RWPE2 (cell line): ENCODE measurements at regions not wholly inside any gene's neighbourhood (a gene's known extent, or its start where the extent isn't known, plus 50 kb on each side); places are given as distances from the start of the nearest gene placed in this dataset.

Source experiments
- ATAC-seq: fragments of 200-7000 bp; cut with Tn5 transposase; 3 replicates; pipeline ENCODE4 v1.9.1; 2021; ENCODE audit warnings: low read depth
- DNase-seq: peaks from one replicate; pipeline ENCODE4 v3.0.0-alpha.2; 2020; ENCODE audit warnings: low spot score
- H3K27ac ChIP-seq: fragments of 450-650 bp; 2 replicates; pipeline ENCODE4 v1.5.1; 2017; ENCODE audit warnings: mild to moderate bottlenecking; ENCODE audit not compliant: poor library complexity, severe bottlenecking
- H3K27me3 ChIP-seq: fragments of 250-450 bp; sonication (Bioruptor Pico); 2 replicates; pipeline ENCODE4 v1.5.1; 2021; ENCODE audit warnings: mild to moderate bottlenecking, moderate library complexity; ENCODE audit not compliant: insufficient read depth, poor library complexity, severe bottlenecking
- H3K36me3 ChIP-seq: fragments of 250-450 bp; sonication (Bioruptor Pico); 2 replicates; pipeline ENCODE4 v1.5.1; 2020; ENCODE audit warnings: low read depth, mild to moderate bottlenecking, moderate library complexity
- H3K4me1 ChIP-seq: fragments of 250-450 bp; sonication (Bioruptor Pico); 2 replicates; pipeline ENCODE4 v1.5.1; 2021; ENCODE audit warnings: mild to moderate bottlenecking, moderate library complexity; ENCODE audit not compliant: insufficient read depth, poor library complexity, severe bottlenecking
- H3K4me3 ChIP-seq: fragments of 250-450 bp; sonication (Bioruptor Pico); 2 replicates; pipeline ENCODE4 v1.5.1; 2021; ENCODE audit warnings: mild to moderate bottlenecking, moderate library complexity; ENCODE audit not compliant: severe bottlenecking
- H3K9me3 ChIP-seq: fragments of 250-450 bp; sonication (Bioruptor Pico); 2 replicates; pipeline ENCODE4 v1.5.1; 2021; ENCODE audit warnings: mild to moderate bottlenecking, moderate library complexity; ENCODE audit not compliant: severe bottlenecking
- CTCF ChIP-seq: fragments of 450-650 bp; IDR thresholded peaks from one replicate; pipeline ENCODE4 v1.5.1; 2017; ENCODE audit warnings: mild to moderate bottlenecking, moderate library complexity; ENCODE audit not compliant: poor library complexity, severe bottlenecking

- no peaks in the 10 kb centered on the region for H3K4me1 ChIP-seq
- no peak for TF ChIP-seq CTCF
- no peaks in the 10 kb centered on the region for H3K36me3 ChIP-seq
- DNase-seq, result no peak
- no peak overlapping the region for H3K27ac ChIP-seq
- H3K4me3 ChIP-seq, result no peak overlapping the region
- no peaks in the 10 kb centered on the region for H3K27me3 ChIP-seq
- no peaks in the 10 kb centered on the region for H3K9me3 ChIP-seq
- no peak for ATAC-seq
These were observed 330.4 kb upstream of the NBEA start for GRCh38 chr13:34611671-34612070.

- ATAC-seq, result no peak
- Histone ChIP-seq H3K36me3 (no peaks in the 10 kb centered on the region), H3K27me3 (no peaks in the 10 kb centered on the region), H3K27ac (no peak overlapping the region), H3K9me3 (no peaks in the 10 kb centered on the region), H3K4me1 (no peaks in the 10 kb centered on the region), H3K4me3 (no peak overlapping the region)
- TF ChIP-seq CTCF, result no peak
- DNase-seq, result no peak
These were observed 324.5 kb upstream of the NBEA start for GRCh38 chr13:34617473-34618083.

GRCh38 chr13:34618654-34619053 lies 323.4 kb upstream of the NBEA start:
- ATAC-seq (no peak), DNase-seq (no peak)
- H3K27me3 ChIP-seq, result no peaks in the 10 kb centered on the region
- no peak overlapping the region for H3K27ac ChIP-seq
- no peak for TF ChIP-seq CTCF
- no peaks in the 10 kb centered on the region for H3K9me3 ChIP-seq
- no peak overlapping the region for H3K4me3 ChIP-seq
- no peaks in the 10 kb centered on the region for H3K36me3 ChIP-seq
- H3K4me1 ChIP-seq, result no peaks in the 10 kb centered on the region

- Histone ChIP-seq H3K27ac (no peak overlapping the region), H3K9me3 (no peaks in the 10 kb centered on the region), H3K36me3 (no peaks in the 10 kb centered on the region), H3K4me1 (no peaks in the 10 kb centered on the region), H3K27me3 (no peaks in the 10 kb centered on the region), H3K4me3 (no peak overlapping the region)
- no peak for TF ChIP-seq CTCF
- ATAC-seq (no peak), DNase-seq (no peak)
These were observed 322.7 kb upstream of the NBEA start for GRCh38 chr13:34619326-34619725.

GRCh38 chr13:34620074-34620850 lies 321.8 kb upstream of the NBEA start:
- ATAC-seq, result no peak
- H3K9me3 ChIP-seq, result no peaks in the 10 kb centered on the region
- H3K27ac ChIP-seq, result no peak overlapping the region
- no peaks in the 10 kb centered on the region for H3K36me3 ChIP-seq
- no peaks in the 10 kb centered on the region for H3K27me3 ChIP-seq
- DNase-seq, result no peak
- H3K4me3 ChIP-seq, result no peak overlapping the region
- no peaks in the 10 kb centered on the region for H3K4me1 ChIP-seq
- TF ChIP-seq CTCF, result no peak
